Mesothelial cell of epicardium (in vitro differentiated cells): ENCODE measurements at regions not wholly inside any gene's neighbourhood (a gene's known extent, or its start where the extent isn't known, plus 50 kb on each side); places are given as distances from the start of the nearest gene placed in this dataset.
"Not testable (repeated sequence)": the region's sequence is repeated elsewhere in the genome, so short reads cannot be mapped to it uniquely, and the experiment has no call there.

Experiments used
- DNase-seq, 2 experiments: peaks; one replicate each; pipeline ENCODE4 v3.0.0; 2021; ENCODE audit warnings: low spot score in 2 of 2; ENCODE audit not compliant: unreplicated experiment in 2 of 2
- H3K27ac Mint-ChIP-seq: 2 replicates; pipeline ENCODE4 v1.8.0; 2021; ENCODE audit warnings: mixed read lengths
- H3K27me3 Mint-ChIP-seq: 2 replicates; pipeline ENCODE4 v1.8.0; 2021; ENCODE audit warnings: low read depth, mixed read lengths
- H3K36me3 Mint-ChIP-seq: 2 replicates; pipeline ENCODE4 v1.8.0; 2021; ENCODE audit warnings: mixed read lengths
- H3K4me1 Mint-ChIP-seq: 2 replicates; pipeline ENCODE4 v1.8.0; 2021; ENCODE audit warnings: mixed read lengths
- H3K4me3 Mint-ChIP-seq: 2 replicates; pipeline ENCODE4 v1.8.0; 2021; ENCODE audit warnings: mild to moderate bottlenecking, moderate library complexity, mixed read lengths
- H3K9me3 Mint-ChIP-seq: 2 replicates; pipeline ENCODE4 v1.8.0; 2021; ENCODE audit warnings: mixed read lengths
- CTCF ChIP-seq: fragments of 200-600 bp; sonication (generic); IDR thresholded peaks from one replicate; pipeline ENCODE4 v1.5.0; 2021; ENCODE audit warnings: antibody characterized with exemption; ENCODE audit not compliant: unreplicated experiment

- no peaks in the 10 kb centered on the region for H3K36me3 Mint-ChIP-seq
- peaks cover 13% of the 10 kb centered on the region for H3K9me3 Mint-ChIP-seq
- no peak overlapping the region for H3K4me3 Mint-ChIP-seq
- peaks cover 3% of the 10 kb centered on the region for H3K27me3 Mint-ChIP-seq
- peaks cover 7% of the 10 kb centered on the region for H3K4me1 Mint-ChIP-seq
- DNase-seq = no peak
- no peak overlapping the region for H3K27ac Mint-ChIP-seq
- TF ChIP-seq CTCF = no peak
Measured at GRCh38 chr3:125692361-125692760, 97.1 kb upstream of the OSBPL11 start.

- Mint-ChIP-seq H3K27ac (no peak overlapping the region), H3K27me3 (peaks cover 3% of the 10 kb centered on the region)
Measured at GRCh38 chr3:125693887-125694286, 98.6 kb upstream of the OSBPL11 start.

GRCh38 chr3:125694761-125695294 lies 99.5 kb upstream of the OSBPL11 start:
- Mint-ChIP-seq H3K9me3 (peaks cover 25% of the 10 kb centered on the region), H3K27me3 (peaks cover 3% of the 10 kb centered on the region), H3K4me1 (peaks cover 7% of the 10 kb centered on the region), H3K4me3 (no peak overlapping the region), H3K36me3 (no peaks in the 10 kb centered on the region), H3K27ac (no peak overlapping the region)
- no peak for DNase-seq
- TF ChIP-seq CTCF = no peak

More at GRCh38 chr3:125693887-125694286, 98.6 kb upstream of the OSBPL11 start:
- Mint-ChIP-seq H3K4me1 (peaks cover 7% of the 10 kb centered on the region), H3K9me3 (peaks cover 15% of the 10 kb centered on the region), H3K4me3 (no peak overlapping the region), H3K36me3 (no peaks in the 10 kb centered on the region)
- DNase-seq = no peak
- TF ChIP-seq CTCF = no peak

- H3K4me3 Mint-ChIP-seq = no peak overlapping the region
- H3K4me1 Mint-ChIP-seq = peaks cover 7% of the 10 kb centered on the region
- H3K27ac Mint-ChIP-seq = no peak overlapping the region
- peaks cover 29% of the 10 kb centered on the region for H3K9me3 Mint-ChIP-seq
- no peak for DNase-seq
- no peak for TF ChIP-seq CTCF
- no peaks in the 10 kb centered on the region for H3K36me3 Mint-ChIP-seq
- peaks cover 3% of the 10 kb centered on the region for H3K27me3 Mint-ChIP-seq
Measured at GRCh38 chr3:125695688-125696087, 100.4 kb upstream of the OSBPL11 start.

GRCh38 chr3:125697126-125697525 lies 101.8 kb upstream of the OSBPL11 start:
- H3K4me1 Mint-ChIP-seq, H3K27me3 Mint-ChIP-seq, H3K4me3 Mint-ChIP-seq, DNase-seq, H3K36me3 Mint-ChIP-seq, H3K27ac Mint-ChIP-seq: not testable (repeated sequence)
- H3K9me3 Mint-ChIP-seq = peaks cover 26% of the 10 kb centered on the region

GRCh38 chr3:125697979-125698640 lies 102.8 kb upstream of the OSBPL11 start:
- H3K4me3 Mint-ChIP-seq, H3K4me1 Mint-ChIP-seq, H3K27me3 Mint-ChIP-seq, H3K27ac Mint-ChIP-seq, DNase-seq, H3K36me3 Mint-ChIP-seq: not testable (repeated sequence)
- H3K9me3 Mint-ChIP-seq = peaks cover 19% of the 10 kb centered on the region

- no peak for DNase-seq
- Mint-ChIP-seq H3K9me3 (no peaks in the 10 kb centered on the region), H3K27ac (no peak overlapping the region), H3K27me3 (peaks cover 15% of the 10 kb centered on the region), H3K4me1 (no peaks in the 10 kb centered on the region), H3K4me3 (no peak overlapping the region), H3K36me3 (no peaks in the 10 kb centered on the region)
- TF ChIP-seq CTCF = no peak
Measured at GRCh38 chr3:125715651-125716050, 120.4 kb upstream of the OSBPL11 start.

GRCh38 chr3:125732151-125732550 lies 136.9 kb upstream of the OSBPL11 start:
- not testable (repeated sequence) for H3K4me3 Mint-ChIP-seq, DNase-seq, H3K4me1 Mint-ChIP-seq, H3K9me3 Mint-ChIP-seq, H3K36me3 Mint-ChIP-seq, H3K27ac Mint-ChIP-seq
- peaks cover 36% of the 10 kb centered on the region for H3K27me3 Mint-ChIP-seq

- not testable (repeated sequence) for H3K27ac Mint-ChIP-seq, H3K27me3 Mint-ChIP-seq, DNase-seq, H3K36me3 Mint-ChIP-seq, H3K4me1 Mint-ChIP-seq, H3K4me3 Mint-ChIP-seq
- H3K9me3 Mint-ChIP-seq = peaks cover 16% of the 10 kb centered on the region
Measured at GRCh38 chr3:125741991-125742718, 146.9 kb upstream of the OSBPL11 start.
